T-helper 17 cell (primary cell): ENCODE measurements at regions not wholly inside any gene's neighbourhood (a gene's known extent, or its start where the extent isn't known, plus 50 kb on each side); places are given as distances from the start of the nearest gene placed in this dataset.
A peak's percentile ranks its signal among the peaks of the same experiment; 100 is the strongest.

Experiments used
- ATAC-seq: fragments of 150-1000 bp; cut with Tn5 transposase; 2 replicates; pipeline ENCODE4 v1.10.0; 2021; ENCODE audit warnings: mild to moderate bottlenecking, moderate library complexity
- DNase-seq, 3 donors: peaks; one replicate each; pipeline versions ENCODE4 v3.0.0 to v3.0.0-alpha.2; 2020 to 2021
- H3K9me3 ChIP-seq: one replicate; pipeline ENCODE4 v1.7.0; 2013; ENCODE audit warnings: low read length, mild to moderate bottlenecking; ENCODE audit not compliant: control insufficient read depth, poor library complexity, severe bottlenecking
- H3K27ac Mint-ChIP-seq: one replicate; pipeline ENCODE4 v1.8.0; 2022; ENCODE audit warnings: mild to moderate bottlenecking, moderate library complexity, mixed read lengths
- H3K27me3 Mint-ChIP-seq: one replicate; pipeline ENCODE4 v1.8.0; 2022; ENCODE audit warnings: mixed read lengths
- H3K36me3 Mint-ChIP-seq: one replicate; pipeline ENCODE4 v1.8.0; 2022; ENCODE audit warnings: low read depth, mixed read lengths
- H3K4me1 Mint-ChIP-seq: one replicate; pipeline ENCODE4 v1.8.0; 2022; ENCODE audit warnings: mild to moderate bottlenecking, mixed read lengths
- H3K4me3 Mint-ChIP-seq: one replicate; pipeline ENCODE4 v1.8.0; 2022; ENCODE audit warnings: mild to moderate bottlenecking, moderate library complexity, mixed read lengths

DNA sequence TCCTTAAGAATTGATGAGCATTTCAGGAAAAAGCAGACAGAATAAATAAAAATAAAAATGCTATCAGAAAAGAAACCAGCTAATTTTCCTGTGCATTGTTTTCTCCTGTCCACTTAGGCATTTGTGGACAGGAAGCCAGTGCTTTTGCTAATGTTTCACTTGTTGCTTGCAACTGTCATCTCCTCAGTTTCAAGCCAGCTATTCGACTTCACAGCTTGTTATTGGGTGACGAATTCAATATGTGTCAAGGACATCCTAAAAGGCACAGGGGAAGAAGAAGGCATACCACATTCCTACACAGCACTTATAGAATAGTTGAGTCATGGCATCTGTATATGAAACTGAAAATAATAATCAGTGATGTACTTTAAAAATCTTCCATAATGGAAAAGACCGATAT is 530.6 kb upstream of the KIRREL3 start:
- Mint-ChIP-seq H3K36me3 (no peaks in the 10 kb centered on the region), H3K4me1 (no peaks in the 10 kb centered on the region), H3K27me3 (no peaks in the 10 kb centered on the region), H3K27ac (no peak overlapping the region), H3K4me3 (no peak overlapping the region)
- H3K9me3 ChIP-seq: no peaks in the 10 kb centered on the region
- ATAC-seq: no peak
- no peak for DNase-seq

DNA sequence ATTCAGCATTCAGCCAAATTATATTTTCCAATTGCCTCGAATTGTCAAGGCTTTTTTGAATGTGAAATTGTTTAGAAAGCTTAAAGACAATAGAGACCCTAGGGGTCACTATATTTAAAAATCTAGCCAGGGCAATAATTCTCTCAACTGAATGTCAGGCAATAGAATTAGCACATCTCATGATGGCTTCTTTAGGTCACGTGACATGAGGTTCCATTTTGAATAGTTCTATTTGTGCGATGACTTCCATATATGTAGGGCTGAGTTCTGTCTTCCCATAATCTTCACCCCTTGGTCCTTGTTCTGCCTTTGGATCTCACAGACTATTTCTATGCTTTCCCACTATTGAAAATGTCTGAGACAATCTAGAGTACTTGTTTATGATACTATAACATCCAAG is 527.7 kb upstream of the KIRREL3 start:
- no peak overlapping the region for H3K27ac Mint-ChIP-seq
- H3K4me3 Mint-ChIP-seq: no peak overlapping the region
- H3K4me1 Mint-ChIP-seq: no peaks in the 10 kb centered on the region
- H3K27me3 Mint-ChIP-seq: no peaks in the 10 kb centered on the region
- ATAC-seq: no peak
- DNase-seq: no peak
- no peaks in the 10 kb centered on the region for H3K9me3 ChIP-seq
- no peaks in the 10 kb centered on the region for H3K36me3 Mint-ChIP-seq

DNA sequence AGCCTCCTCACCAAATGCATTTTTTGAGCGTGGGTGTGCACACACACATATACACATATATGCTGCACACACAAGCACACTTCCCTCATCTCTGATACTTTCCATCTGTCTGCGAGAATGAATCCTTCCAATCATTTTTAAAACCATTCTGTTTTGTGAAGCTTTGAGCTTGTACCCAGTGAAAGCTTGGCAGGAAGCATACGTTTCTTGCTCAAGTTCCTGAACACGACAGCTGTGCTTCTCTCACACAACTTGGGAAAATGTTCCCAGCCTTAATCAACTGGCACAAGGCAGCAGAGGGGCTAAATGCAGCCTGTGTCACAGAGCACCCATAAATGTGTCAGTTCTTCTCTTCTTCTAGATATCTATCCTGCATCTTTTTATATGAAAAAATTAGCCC is 524.0 kb upstream of the KIRREL3 start:
- DNase-seq (no peak), ATAC-seq (no peak)
- H3K27me3 Mint-ChIP-seq: peaks cover 7% of the 10 kb centered on the region
- no peak overlapping the region for H3K4me3 Mint-ChIP-seq
- H3K9me3 ChIP-seq: no peaks in the 10 kb centered on the region
- no peaks in the 10 kb centered on the region for H3K36me3 Mint-ChIP-seq
- no peak overlapping the region for H3K27ac Mint-ChIP-seq
- no peaks in the 10 kb centered on the region for H3K4me1 Mint-ChIP-seq

DNA sequence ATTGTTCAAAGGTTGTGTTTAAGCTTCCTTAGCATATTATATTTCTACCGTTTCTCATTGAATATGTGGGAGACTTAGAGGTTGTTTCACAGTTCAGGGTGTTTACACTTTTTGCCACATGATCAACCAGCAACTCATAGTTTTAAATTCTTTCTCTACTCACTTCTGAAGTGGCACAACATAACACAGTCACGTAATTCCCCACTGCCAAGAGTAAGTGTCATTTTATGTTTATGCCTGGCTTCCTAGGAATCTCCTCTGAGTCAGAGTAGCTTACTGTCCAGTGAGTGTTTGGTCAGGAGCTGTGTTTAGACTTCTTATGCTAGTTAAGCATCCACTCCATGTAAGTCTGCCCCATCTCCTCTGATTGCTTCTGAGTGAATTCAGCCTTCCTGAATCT is 520.8 kb upstream of the KIRREL3 start:
- Mint-ChIP-seq H3K36me3 (no peaks in the 10 kb centered on the region), H3K4me3 (no peak overlapping the region), H3K27me3 (peaks cover 7% of the 10 kb centered on the region), H3K4me1 (no peaks in the 10 kb centered on the region), H3K27ac (no peak overlapping the region)
- H3K9me3 ChIP-seq: no peaks in the 10 kb centered on the region
- ATAC-seq (no peak), DNase-seq (no peak)

DNA sequence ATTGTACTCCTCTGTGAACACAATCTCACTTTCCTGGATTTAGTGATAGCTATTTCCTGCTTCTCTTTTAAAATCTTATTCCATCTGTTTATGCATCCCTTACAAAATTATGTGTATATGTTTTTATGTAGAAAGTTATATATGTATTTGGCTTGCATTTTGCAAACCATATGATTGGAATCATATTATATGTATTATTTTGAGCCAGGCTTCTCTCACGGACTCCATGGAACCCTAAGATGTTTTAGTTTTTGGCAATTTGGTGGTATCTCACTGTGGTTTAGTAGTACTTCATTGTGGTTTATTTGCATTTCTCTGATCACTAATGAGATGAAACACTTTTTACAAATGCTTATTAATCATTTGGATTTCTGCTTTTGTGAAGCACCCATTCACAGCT is 507.3 kb upstream of the KIRREL3 start:
- H3K27ac Mint-ChIP-seq: no peak overlapping the region
- DNase-seq (no peak), ATAC-seq (no peak)
- no peaks in the 10 kb centered on the region for H3K27me3 Mint-ChIP-seq
- H3K4me1 Mint-ChIP-seq: no peaks in the 10 kb centered on the region
- H3K4me3 Mint-ChIP-seq: no peak overlapping the region
- H3K36me3 Mint-ChIP-seq: no peaks in the 10 kb centered on the region
- H3K9me3 ChIP-seq: no peaks in the 10 kb centered on the region

DNA sequence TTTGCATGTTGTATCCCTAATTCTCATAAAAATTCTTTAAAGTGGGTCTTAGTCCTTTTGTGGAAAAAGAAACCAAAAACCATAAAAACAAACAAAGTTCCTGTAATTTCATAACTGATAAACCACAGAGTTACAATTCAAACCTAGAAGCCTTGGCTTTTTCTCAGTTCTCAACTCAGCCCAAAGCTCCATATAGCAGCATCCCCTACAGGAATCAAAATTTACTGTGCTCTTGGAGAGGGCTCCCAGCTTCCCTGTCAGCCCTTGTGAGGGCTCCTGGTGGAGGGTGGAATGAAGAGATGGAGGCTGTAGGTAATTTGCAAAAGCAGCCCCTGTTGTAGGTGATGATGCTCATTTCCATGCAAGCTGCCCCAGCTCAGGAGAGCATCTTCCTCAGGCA is 506.1 kb upstream of the KIRREL3 start:
- no peak for ATAC-seq
- H3K4me3 Mint-ChIP-seq: no peak overlapping the region
- no peaks in the 10 kb centered on the region for H3K36me3 Mint-ChIP-seq
- no peak for DNase-seq
- H3K27ac Mint-ChIP-seq: no peak overlapping the region
- H3K9me3 ChIP-seq: no peaks in the 10 kb centered on the region
- H3K27me3 Mint-ChIP-seq: no peaks in the 10 kb centered on the region
- no peaks in the 10 kb centered on the region for H3K4me1 Mint-ChIP-seq

DNA sequence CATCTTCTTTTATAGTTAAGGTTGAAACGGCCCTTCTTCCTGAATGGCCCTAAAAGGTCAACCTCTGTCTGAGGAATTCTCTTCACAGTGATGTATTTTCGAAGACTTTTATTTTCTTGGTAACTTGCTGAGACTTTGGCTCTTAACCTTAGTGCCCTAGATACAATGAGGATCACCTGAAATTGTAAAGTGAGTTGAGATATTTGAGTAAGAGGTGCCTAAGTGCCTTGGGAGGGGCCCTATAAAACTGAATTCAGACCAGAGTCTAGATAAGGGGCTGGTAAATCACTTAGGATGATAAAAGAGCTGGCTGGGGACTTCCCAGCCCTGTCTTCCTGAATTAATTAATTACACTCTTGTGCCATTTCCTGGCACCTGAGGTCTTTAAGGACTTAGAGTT is 505.6 kb upstream of the KIRREL3 start:
- Mint-ChIP-seq H3K4me3 (no peak overlapping the region), H3K27me3 (no peaks in the 10 kb centered on the region), H3K27ac (no peak overlapping the region), H3K36me3 (no peaks in the 10 kb centered on the region), H3K4me1 (no peaks in the 10 kb centered on the region)
- ATAC-seq: no peak
- no peaks in the 10 kb centered on the region for H3K9me3 ChIP-seq
- DNase-seq: no peak

DNA sequence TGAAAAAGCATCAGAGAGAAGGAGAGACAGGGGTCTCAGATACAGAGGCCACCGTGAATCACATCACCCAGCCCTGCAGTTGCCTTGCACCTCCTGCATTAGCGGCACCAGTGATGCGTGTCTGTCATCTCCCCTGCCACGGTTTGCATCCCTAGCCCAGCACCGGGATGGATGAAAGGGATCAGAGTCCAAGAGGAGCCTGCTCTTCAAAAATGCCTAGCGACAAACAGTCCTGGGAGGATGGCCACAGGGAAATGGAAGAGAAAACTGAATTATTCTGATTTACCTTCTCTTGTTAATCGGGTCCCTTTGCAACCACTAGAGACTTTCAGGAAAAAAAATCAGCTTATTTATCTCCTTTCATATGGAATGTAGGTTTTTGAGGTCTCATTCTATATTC is 495.6 kb upstream of the KIRREL3 start:
- H3K36me3 Mint-ChIP-seq: peaks cover 2% of the 10 kb centered on the region
- H3K9me3 ChIP-seq: no peaks in the 10 kb centered on the region
- no peaks in the 10 kb centered on the region for H3K4me1 Mint-ChIP-seq
- DNase-seq (no peak), ATAC-seq (no peak)
- H3K4me3 Mint-ChIP-seq: no peak overlapping the region
- no peaks in the 10 kb centered on the region for H3K27me3 Mint-ChIP-seq
- H3K27ac Mint-ChIP-seq: no peak overlapping the region

DNA sequence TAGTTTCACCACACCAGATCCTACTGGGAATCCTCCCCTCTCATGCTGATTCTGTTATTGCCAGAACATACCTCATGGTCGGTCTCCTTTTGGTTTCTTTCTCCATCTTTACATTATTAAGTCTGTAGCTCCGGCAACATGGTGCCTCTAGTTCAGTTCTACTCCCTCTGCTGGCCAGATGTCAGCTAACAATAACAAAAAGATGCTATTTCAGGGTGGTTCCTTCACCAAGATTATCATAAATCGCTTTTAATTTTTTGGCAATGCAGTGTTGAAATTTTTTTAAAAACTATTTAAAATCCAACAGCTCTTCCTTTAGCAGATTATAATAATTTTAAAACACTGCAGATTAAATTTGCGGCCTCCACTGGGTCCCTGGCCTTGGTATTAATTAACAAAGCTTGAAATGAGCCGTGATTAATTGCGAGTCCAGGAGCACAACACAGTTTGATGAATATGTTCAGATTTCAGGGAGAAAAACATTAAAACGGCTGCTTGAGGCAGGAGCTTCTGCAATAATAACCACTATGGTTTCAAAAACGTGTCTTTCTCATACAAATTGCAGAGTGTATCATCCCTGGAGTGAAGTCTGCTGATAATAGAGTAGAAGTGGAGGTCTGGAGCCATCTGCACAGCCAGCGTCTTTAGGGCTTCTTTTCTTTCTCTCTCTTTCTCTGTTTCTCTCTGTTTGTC is 492.9 kb upstream of the KIRREL3 start:
- no peaks in the 10 kb centered on the region for H3K9me3 ChIP-seq
- DNase-seq: no peak
- ATAC-seq: no peak
- Mint-ChIP-seq H3K4me1 (no peaks in the 10 kb centered on the region), H3K36me3 (peaks cover 2% of the 10 kb centered on the region), H3K27me3 (no peaks in the 10 kb centered on the region), H3K4me3 (peak overlapping the region; percentile 53), H3K27ac (no peak overlapping the region)

DNA sequence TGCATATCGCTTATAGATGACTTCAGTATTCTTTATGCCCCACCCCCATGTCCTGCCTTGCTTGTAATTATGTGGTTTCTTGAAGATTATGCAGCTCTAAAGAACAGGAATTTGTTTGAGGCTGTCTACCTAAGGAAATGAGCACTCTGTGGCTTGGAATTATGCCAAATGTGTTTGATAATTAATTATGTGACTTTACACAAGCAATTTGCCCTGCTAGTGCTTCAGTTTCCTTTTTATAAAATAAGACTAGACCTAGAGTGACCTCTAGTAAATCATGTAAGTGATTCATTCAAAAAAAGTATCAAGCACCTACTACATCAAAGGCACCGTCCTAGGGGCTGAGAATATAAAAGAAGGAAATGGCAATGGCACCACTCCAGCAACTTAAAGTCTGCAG is 491.5 kb upstream of the KIRREL3 start:
- no peaks in the 10 kb centered on the region for H3K9me3 ChIP-seq
- Mint-ChIP-seq H3K4me3 (no peak overlapping the region), H3K4me1 (no peaks in the 10 kb centered on the region), H3K36me3 (peaks cover 2% of the 10 kb centered on the region), H3K27me3 (no peaks in the 10 kb centered on the region), H3K27ac (no peak overlapping the region)
- ATAC-seq (no peak), DNase-seq (no peak)

DNA sequence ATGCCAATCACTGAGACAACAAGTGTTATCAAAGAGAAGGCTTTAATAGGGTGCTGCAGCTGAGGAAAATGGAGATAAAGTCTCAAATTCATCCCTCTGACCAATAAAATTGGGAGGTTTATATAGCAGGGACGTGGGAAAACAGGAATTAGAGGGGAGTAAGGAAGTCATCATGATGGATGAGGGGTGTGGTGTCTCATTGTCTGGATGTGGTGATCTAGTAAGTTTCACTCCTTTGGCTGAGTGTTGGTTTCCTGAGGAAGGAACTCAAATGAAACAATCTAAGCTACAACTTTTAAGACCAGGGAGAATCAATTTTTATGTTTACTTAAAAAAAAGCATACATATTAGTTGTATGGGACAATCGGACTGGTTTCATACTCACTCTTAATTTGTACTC is 491.0 kb upstream of the KIRREL3 start:
- Mint-ChIP-seq H3K27ac (no peak overlapping the region), H3K4me3 (no peak overlapping the region), H3K36me3 (peaks cover 2% of the 10 kb centered on the region), H3K4me1 (no peaks in the 10 kb centered on the region), H3K27me3 (no peaks in the 10 kb centered on the region)
- no peaks in the 10 kb centered on the region for H3K9me3 ChIP-seq
- ATAC-seq (no peak), DNase-seq (no peak)

DNA sequence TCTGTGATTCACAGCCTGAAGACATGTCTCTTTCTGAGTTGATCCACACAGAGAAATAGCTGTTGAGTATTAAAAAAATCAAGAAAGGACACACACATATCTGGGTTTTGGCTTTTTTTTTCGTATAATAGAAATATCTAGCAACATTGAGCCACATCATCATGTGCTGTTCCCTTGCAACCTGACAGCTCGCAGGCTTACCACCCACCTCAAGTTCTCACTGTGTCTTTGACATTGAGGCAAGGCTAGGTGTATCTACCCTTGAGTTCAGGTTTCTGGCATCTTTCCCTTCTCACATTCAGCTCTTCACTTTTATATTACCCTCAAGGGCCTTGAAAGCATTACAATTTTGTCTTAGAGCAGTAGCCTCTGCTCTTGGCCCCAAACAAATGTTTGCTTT is 490.3 kb upstream of the KIRREL3 start:
- H3K9me3 ChIP-seq: no peaks in the 10 kb centered on the region
- no peak for DNase-seq
- H3K4me1 Mint-ChIP-seq: no peaks in the 10 kb centered on the region
- H3K27ac Mint-ChIP-seq: no peak overlapping the region
- H3K27me3 Mint-ChIP-seq: no peaks in the 10 kb centered on the region
- no peak for ATAC-seq
- no peak overlapping the region for H3K4me3 Mint-ChIP-seq
- peaks cover 2% of the 10 kb centered on the region for H3K36me3 Mint-ChIP-seq

DNA sequence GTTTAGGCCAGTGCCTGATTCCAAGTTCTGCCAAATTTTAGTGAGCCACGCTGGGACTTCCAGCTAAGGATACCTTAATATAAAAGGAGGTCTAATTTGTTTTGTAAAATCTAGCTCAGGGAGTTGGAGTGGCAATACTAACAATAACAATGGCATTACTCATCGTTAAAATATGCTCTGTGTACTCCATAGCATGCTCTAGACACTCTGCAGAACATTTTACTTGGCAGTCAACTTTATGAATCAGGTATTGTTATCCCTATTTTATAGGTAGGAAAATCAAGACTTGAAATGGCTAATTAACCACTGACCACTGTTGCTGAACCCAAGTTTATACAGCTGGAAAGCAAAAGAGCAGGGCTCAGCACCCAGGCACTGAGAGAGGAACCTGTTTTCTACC is 485.0 kb upstream of the KIRREL3 start:
- H3K9me3 ChIP-seq: no peaks in the 10 kb centered on the region
- no peaks in the 10 kb centered on the region for H3K4me1 Mint-ChIP-seq
- DNase-seq (no peak), ATAC-seq (no peak)
- H3K4me3 Mint-ChIP-seq: no peak overlapping the region
- H3K36me3 Mint-ChIP-seq: no peaks in the 10 kb centered on the region
- no peak overlapping the region for H3K27ac Mint-ChIP-seq
- H3K27me3 Mint-ChIP-seq: no peaks in the 10 kb centered on the region

DNA sequence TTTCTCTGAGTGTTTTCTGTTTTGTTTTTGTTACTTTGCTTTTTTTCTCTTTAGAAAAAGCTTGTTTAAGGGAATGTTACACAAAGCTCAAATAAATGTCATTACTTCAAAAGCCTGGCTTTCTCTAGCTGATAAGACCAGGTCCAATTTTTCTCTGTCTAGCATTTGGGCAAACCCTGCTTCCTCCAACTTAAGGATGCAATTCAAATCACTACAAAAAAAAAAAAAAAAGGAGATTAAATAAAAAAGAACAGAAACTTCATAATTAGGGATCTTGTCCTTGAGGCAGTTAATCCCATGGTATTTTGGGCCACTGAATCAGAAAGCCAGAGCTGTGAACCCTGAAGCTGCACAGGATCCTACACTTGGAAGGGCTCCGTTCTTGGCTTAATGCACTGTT is 480.8 kb upstream of the KIRREL3 start:
- H3K36me3 Mint-ChIP-seq: no peaks in the 10 kb centered on the region
- H3K9me3 ChIP-seq: no peaks in the 10 kb centered on the region
- no peaks in the 10 kb centered on the region for H3K27me3 Mint-ChIP-seq
- no peak for ATAC-seq
- no peak overlapping the region for H3K27ac Mint-ChIP-seq
- H3K4me3 Mint-ChIP-seq: no peak overlapping the region
- DNase-seq: no peak
- no peaks in the 10 kb centered on the region for H3K4me1 Mint-ChIP-seq
